Astrocyte of the cerebellum (primary cell): ENCODE measurements at regions not wholly inside any gene's neighbourhood (a gene's known extent, or its start where the extent isn't known, plus 50 kb on each side); places are given as distances from the start of the nearest gene placed in this dataset.
A peak's percentile ranks its signal among the peaks of the same experiment; 100 is the strongest.

Experiments used
- DNase-seq: peaks from one replicate; pipeline ENCODE4 v3.0.0-alpha.2; 2011; ENCODE audit warnings: low read depth
- H3K4me3 ChIP-seq: 2 replicates; pipeline ENCODE4 v1.5.1; 2011; ENCODE audit warnings: mild to moderate bottlenecking, low read depth, low read length, moderate library complexity
- CTCF ChIP-seq: IDR thresholded peaks from 2 replicates; pipeline ENCODE4 v1.5.1; 2012; ENCODE audit warnings: low read length, low read depth, moderate library complexity, mild to moderate bottlenecking; ENCODE audit errors: missing control alignments
- in situ Hi-C: cut with HindIII; loops from 2 replicates; pipeline ENCODE4 v1.10.0; 2017; ENCODE audit warnings: low sequenced_read_pairs

GRCh38 chr10:91335147-91335546 lies 75.0 kb upstream of the HECTD2 start:
- in situ Hi-C loops, result no loop called here
- no peak for DNase-seq
- TF ChIP-seq CTCF, result no peak
- H3K4me3 ChIP-seq, result no peak overlapping the region

GRCh38 chr10:91339729-91340128 lies 70.4 kb upstream of the HECTD2 start:
- no peak overlapping the region for H3K4me3 ChIP-seq
- in situ Hi-C loops, result no loop called here
- no peak for TF ChIP-seq CTCF
- DNase-seq, result no peak

- in situ Hi-C loops, result no loop called here
- DNase-seq, result peak; percentile 87
- no peak for TF ChIP-seq CTCF
- H3K4me3 ChIP-seq, result no peak overlapping the region
Measured at GRCh38 chr10:91340613-91341362, 69.4 kb upstream of the HECTD2 start.

GRCh38 chr10:91341686-91342085 lies 68.5 kb upstream of the HECTD2 start:
- no peak for TF ChIP-seq CTCF
- DNase-seq, result no peak
- H3K4me3 ChIP-seq, result no peak overlapping the region
- in situ Hi-C loops, result no loop called here

GRCh38 chr10:91343010-91343409 lies 67.1 kb upstream of the HECTD2 start:
- in situ Hi-C loops, result no loop called here
- DNase-seq, result no peak
- no peak overlapping the region for H3K4me3 ChIP-seq
- no peak for TF ChIP-seq CTCF

- in situ Hi-C loops, result no loop called here
- DNase-seq, result no peak
- no peak overlapping the region for H3K4me3 ChIP-seq
- no peak for TF ChIP-seq CTCF
Measured at GRCh38 chr10:91344117-91344856, 65.9 kb upstream of the HECTD2 start.
